ENCODE measurements at regions not wholly inside any gene's neighbourhood (a gene's known extent, or its start where the extent isn't known, plus 50 kb on each side); places are given as distances from the start of the nearest gene placed in this dataset.

DNA sequence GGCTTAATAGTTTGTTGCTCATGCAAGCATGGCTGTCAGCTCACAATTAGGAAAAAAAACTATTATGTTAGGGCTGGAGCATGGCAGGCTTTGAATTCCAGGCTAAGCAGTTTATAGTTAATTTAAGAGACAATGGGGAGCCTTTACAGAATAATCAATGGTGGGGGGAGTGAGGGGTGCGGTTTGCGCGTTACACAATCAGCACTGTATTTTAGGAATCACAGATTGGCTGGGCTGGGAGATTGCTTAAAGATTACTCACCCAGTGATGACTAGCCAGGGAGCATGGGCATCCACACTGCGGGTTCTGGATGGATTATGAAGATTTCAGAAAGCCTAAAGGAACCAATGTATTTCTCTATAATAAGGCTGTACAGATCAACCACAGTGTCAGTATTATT, 186.6 kb downstream of the SOX3 start:
- in situ Hi-C loops (cut with MboI) (no loop called here), intact Hi-C loops (cut with micrococcal nuclease; ENCODE audit: unreplicated experiment) (no loop called here)
- FAIRE-seq, result no peak
- H2AFZ ChIP-seq (ENCODE audit: control insufficient read depth, low read depth, low read length), result no peak overlapping the region
- H3K36me3 ChIP-seq (ENCODE audit: control insufficient read depth in 2 of 2, insufficient read depth in 2 of 2, low read length in 1 of 2), result no peaks in the 10 kb centered on the region
- no peak overlapping the region for H3K27ac ChIP-seq (ENCODE audit: control insufficient read depth, insufficient read depth)
- 38% methylated on average over 4 of the region's 4 CpGs for WGBS (ENCODE audit: insufficient coverage, insufficient replicate concordance, low lambda C conversion rate, missing lambda C conversion rate)
- no peak overlapping the region for H3K4me2 ChIP-seq (ENCODE audit: control insufficient read depth, insufficient read depth)
- H3K79me2 ChIP-seq (ENCODE audit: control insufficient read depth, insufficient read depth, low read length), result no peaks in the 10 kb centered on the region
- no peak for ATAC-seq
- ChIA-PET POLR2A (no interaction called here), CTCF (no interaction called here), SMC1A (ENCODE audit: uncharacterized antibody, unreplicated experiment) (no interaction called here), RAD21 (ENCODE audit: unreplicated experiment) (no interaction called here)
- no peak overlapping the region for H3K4me3 ChIP-seq
- TF ChIP-seq EGR1 (IDR thresholded peaks at IDR 0.05; ENCODE audit: borderline replicate concordance in 1 of 2, low read depth in 2 of 2, low read length in 2 of 2) (no peak), ZNF687 (IDR thresholded peaks at IDR 0.05) (no peak), FOS (IDR thresholded peaks at IDR 0.05; ENCODE audit: borderline replicate concordance, extremely low read depth, insufficient read length) (no peak), NKRF (conservative IDR thresholded peaks at IDR 0.05) (no peak), ZBTB40 (IDR thresholded peaks at IDR 0.05; ENCODE audit: borderline replicate concordance) (no peak)
- TF ChIP-seq, protein P1, sequence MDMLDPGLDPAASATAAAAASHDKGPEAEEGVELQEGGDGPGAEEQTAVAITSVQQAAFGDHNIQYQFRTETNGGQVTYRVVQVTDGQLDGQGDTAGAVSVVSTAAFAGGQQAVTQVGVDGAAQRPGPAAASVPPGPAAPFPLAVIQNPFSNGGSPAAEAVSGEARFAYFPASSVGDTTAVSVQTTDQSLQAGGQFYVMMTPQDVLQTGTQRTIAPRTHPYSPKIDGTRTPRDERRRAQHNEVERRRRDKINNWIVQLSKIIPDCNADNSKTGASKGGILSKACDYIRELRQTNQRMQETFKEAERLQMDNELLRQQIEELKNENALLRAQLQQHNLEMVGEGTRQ (IDR thresholded peaks at IDR 0.05; ENCODE audit: borderline replicate concordance, low read depth, low read length), result no peak
- H3K9ac ChIP-seq (ENCODE audit: control insufficient read depth, insufficient read depth, low read length), result no peak overlapping the region
- no peaks in the 10 kb centered on the region for H3K27me3 ChIP-seq (replicated peaks in 1 of 2; ENCODE audit: control insufficient read depth in 2 of 2, insufficient read depth in 2 of 2, low read length in 1 of 2)
- H4K20me1 ChIP-seq (ENCODE audit: control insufficient read depth, insufficient read depth), result no peaks in the 10 kb centered on the region
- no peaks in the 10 kb centered on the region for H3K4me1 ChIP-seq (ENCODE audit: control insufficient read depth, insufficient read depth, low read length)
- H3K9me3 ChIP-seq (replicated peaks; ENCODE audit: control insufficient read depth, insufficient read depth, low read length), result no peaks in the 10 kb centered on the region
- no TSS peak for BruUV-seq (replicated peaks)
- no peak for DNase-seq (ENCODE audit: low read depth, low spot score)
